ENCODE measurements at regions not wholly inside any gene's neighbourhood (a gene's known extent, or its start where the extent isn't known, plus 50 kb on each side); places are given as distances from the start of the nearest gene placed in this dataset.

DNA sequence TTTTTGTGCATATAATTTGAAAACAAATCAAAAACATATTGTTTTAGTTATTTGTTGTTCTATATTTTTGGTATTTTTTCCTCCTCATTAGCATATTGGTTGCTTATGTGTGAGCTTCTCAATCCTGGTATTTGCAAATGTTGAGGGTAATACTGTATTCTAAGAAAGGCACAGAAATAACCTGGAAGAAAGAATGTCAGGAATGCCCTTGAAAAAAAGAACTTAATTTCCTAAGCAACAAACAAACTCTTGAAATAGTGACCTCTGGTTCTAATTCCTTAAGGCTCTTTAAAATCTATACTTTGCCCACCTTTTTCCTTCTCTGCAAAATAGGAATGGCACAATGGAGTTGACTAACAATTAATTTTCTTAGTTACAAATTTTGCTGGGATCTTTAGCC, 117.5 kb downstream of the HMHB1 start:
- TF ChIP-seq, protein P1, sequence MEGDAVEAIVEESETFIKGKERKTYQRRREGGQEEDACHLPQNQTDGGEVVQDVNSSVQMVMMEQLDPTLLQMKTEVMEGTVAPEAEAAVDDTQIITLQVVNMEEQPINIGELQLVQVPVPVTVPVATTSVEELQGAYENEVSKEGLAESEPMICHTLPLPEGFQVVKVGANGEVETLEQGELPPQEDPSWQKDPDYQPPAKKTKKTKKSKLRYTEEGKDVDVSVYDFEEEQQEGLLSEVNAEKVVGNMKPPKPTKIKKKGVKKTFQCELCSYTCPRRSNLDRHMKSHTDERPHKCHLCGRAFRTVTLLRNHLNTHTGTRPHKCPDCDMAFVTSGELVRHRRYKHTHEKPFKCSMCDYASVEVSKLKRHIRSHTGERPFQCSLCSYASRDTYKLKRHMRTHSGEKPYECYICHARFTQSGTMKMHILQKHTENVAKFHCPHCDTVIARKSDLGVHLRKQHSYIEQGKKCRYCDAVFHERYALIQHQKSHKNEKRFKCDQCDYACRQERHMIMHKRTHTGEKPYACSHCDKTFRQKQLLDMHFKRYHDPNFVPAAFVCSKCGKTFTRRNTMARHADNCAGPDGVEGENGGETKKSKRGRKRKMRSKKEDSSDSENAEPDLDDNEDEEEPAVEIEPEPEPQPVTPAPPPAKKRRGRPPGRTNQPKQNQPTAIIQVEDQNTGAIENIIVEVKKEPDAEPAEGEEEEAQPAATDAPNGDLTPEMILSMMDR (IDR thresholded peaks at IDR 0.05; ENCODE audit: low read depth, low read length) = no peak
- no peak for TF ChIP-seq EZH2phosphoT487 (IDR thresholded peaks at IDR 0.05; ENCODE audit: low read depth)
